ENCODE measurements at regions not wholly inside any gene's neighbourhood (a gene's known extent, or its start where the extent isn't known, plus 50 kb on each side); places are given as distances from the start of the nearest gene placed in this dataset.
"Not testable (repeated sequence)": the region's sequence is repeated elsewhere in the genome, so short reads cannot be mapped to it uniquely, and the experiment has no call there.

DNA sequence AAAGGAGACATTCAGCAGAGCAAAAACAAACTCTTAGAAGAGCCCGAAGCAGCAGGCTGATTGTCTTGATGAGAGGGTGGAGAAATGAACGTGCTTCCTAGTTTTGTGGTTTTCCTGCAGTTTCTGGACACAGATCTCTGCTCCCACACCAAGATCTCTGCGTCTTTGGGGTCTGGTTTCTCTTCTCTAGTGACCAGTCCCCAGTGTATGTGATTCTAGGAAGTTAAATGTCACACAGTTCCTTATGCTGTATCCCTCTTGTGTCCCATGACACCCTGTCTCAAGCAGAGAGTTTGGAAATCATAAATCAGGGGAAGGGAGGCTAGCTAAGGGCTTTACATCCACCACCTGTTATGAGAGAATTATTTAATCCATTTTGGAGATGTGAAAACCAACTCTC is 55.4 kb upstream of the KLF14 start:
- DNase-seq = no peak

DNA sequence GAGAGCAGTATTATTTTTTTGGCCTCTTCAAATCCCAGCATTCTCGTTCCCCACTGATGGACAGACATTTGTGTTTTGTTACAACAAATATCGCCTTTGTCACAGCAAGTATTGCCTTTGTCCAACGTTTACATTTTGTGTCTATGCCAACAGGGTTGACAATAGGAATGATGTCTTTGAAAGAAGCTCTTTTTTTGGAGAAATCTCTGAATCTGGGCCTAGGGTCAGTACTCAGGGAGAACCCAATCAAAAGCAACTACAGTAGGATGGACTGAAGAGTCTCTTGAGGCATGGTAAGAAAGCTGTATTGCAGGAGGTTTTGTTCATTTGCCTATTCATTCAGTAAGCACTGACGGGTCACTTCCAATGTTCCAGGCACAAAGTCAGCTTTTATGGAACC is 57.7 kb upstream of the KLF14 start:
- no peak for DNase-seq

DNA sequence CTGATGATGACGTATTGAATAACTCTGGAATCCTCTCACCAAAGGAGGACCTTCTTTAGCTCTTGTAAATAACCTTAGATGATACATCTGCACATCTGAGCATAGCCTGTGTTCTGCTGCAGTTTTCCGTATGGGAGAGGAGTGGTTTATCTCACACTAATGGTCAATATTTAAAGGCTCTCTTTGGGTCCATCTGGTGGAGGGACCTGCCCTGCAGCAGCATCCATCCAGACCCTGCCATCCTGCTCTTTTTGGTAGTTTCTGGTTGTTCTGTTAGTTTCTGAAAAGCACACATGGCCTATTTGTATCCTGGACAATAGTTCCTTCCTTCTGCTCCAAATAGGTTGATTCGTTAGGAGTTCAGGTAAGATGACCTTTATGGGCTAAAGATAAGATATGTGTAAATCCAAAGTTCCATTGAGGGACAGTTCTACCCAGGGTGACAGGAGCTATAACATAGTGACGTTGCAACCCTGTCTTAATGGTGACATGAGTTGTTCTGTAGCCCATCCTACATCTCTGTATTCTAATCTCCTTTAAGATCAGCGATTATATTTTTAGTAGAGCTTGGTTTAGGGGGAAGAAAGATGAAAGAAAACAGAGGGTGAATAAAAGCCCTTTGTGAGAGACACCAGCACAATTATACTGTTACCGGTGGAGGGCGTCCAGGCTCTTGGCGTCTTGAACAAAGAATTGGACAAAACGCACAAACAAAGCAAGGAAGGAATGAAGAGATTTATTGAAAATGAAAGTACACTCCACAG is 60.0 kb upstream of the KLF14 start:
- no peak for DNase-seq

DNA sequence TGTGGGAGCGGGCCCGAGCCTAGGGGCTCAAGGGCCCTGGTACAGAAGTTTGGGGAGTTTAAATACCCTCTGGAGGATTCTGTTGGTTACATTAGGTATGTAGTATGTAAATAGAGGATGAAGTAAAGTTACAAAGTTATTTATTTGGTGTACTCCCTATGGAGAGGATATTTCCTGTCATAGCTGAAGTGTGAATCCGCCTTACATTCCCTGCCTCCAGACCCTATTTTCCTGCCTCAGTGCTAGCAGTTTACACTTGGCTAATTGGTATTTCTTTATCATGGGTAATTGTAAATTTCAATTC is 60.6 kb upstream of the KLF14 start:
- DNase-seq = no peak

DNA sequence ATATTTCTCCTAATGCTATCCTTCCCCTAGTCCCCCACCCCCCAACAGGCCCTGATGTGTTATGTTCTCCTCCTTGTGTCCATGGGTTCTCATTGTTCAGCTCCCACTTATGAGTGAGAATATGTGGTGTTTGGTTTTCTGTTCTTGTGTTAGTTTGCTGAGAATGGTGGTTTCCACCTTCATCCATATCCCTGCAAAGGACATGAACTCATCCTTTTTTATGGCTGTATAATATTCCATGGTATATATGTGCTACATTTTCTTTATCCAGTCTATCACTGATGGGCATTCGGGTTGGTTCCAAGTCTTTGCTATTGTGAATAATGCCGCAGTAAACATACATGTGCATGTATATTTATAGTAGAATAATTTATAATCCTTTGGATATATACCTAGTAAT is 62.4 kb upstream of the KLF14 start:
- DNase-seq = not testable (repeated sequence)

DNA sequence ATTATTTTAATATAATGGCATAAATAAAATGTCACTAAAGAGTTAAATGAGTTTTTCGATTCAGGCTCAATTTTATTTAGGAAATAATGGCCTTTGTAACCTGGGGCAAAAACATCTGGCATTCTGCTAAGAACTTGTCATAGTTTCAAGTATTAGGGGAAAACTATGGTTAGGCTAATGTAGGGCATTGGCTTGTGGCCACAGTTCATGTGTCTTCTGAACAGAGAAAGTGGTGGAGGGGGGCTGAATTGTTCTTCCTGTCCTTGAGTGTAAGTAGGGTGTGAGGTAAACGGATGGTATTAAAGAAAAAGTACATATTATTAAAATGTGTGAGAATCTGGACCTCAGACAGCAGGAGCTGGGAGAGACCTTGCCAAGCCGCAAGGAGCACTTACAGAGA is 69.1 kb upstream of the KLF14 start:
- DNase-seq = no peak

DNA sequence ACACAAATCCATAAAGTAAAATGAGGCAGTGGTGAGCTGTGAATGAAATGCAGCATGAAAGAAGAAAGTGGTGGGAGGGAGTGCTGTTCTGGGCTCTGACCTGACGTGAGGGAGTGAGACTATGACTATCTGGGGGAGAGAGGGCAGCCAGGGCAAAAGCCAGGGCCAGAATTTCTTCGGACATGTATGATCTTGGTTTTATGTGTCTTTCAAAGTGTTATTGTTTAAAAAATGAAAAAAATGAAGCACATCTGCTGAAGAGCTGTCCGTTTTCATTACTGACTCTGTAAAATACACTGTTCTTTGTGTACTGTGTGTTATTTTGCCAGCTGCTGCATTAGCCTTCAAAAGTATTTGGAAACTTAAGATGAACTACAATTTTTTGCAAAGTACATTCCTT is 70.2 kb upstream of the KLF14 start:
- peak; percentile 12 for DNase-seq

DNA sequence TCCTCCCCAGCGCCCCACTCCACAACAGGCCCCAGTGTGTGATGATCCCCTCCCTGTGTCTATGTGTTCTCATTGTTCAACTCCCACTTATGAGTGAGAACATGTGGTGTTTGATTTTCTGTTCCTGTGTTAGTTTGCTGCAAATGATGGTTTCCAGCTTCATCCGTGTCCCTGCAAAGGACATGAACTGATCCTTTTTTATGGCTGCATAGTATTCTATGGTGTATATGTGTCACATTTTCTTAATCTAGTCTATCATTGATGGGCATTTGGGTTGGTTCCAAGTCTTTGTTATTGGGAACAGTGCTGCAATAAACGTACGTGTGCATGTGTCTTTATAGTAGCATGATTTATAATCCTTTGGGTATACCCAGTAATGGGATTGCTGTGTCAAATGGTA is 78.8 kb upstream of the KLF14 start:
- not testable (repeated sequence) for DNase-seq

DNA sequence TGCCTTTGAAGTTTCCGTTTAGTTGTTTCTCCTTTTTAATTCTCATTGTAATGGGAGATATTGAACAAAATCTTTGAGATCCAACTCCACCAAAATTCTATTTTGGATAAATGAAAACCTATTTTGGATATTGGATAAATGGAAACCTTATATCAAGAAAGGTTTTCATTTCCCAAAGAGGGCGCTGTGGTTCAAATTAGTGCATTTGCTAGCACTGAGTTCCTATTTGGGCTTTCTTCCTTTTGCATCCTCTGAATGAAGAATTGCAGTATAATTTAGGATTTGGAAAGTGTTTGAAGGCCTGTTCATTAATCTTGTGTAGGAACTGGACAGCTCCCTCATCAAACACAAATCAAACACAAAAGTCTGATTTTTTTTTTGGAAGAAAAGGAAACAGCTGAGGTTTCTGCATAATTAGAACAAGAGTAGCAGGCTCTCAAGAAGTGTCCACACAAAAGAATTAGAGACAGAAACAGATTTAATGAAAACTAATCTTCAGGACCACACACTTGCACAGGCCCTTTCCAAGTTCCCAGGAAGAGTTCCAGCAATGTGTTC is 80.8 kb upstream of the KLF14 start:
- DNase-seq = peak; percentile 22

DNA sequence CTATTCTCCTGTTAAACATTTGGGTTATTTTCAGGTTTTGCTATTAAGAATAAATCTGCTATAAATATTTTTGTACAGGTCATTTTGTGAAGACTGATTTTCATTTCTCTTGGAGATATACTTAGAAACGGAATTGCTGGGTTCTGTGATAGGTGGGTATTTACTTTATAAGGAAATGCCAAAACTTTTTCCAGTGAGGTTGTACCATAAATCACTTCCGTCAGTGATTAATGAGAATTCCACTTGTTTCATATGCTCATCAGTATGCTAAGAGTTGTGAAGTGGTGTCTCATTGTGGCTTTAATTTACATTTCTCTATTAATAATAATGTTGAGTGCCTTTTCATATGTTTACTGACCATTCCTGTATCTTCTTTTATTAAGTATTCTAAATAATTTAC is 84.0 kb upstream of the KLF14 start:
- no peak for DNase-seq

DNA sequence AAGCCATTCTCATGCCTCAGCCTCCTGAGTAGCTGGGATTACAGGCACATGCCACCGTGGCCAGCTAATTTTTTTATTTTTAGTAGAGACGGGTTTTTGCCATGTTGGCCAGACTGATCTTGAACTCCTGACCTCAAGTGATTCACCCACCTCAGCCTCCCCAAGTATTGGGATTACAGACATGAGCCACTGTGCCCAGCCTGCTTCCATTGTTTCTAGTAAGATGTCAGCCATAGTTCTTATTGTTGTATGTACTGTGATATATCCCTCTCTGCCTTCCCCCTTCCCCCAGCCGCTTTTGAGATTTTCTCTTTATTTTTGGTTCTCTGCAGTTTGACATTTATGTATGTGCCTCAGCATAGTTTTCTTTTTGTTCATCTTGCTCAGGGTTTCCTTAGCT is 87.9 kb upstream of the KLF14 start:
- DNase-seq = no peak

DNA sequence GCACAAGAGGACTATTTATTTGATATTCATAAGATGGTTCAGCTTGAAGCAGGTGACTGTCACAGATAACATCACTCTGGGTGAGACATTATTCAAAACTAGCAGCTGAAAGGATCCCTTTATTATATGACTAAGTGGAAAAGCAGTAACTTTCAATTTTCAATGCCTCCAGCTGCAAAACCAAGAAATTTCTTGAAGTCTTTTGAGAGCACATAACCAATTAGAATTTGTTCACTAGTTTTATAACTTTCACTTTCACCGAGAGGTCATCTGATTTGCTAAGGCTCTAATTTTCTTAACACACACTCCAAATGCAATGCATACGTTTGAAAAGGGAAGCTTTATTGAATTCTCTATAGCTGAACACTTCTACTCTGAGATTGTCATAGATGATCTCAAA is 88.6 kb upstream of the KLF14 start:
- no peak for DNase-seq

DNA sequence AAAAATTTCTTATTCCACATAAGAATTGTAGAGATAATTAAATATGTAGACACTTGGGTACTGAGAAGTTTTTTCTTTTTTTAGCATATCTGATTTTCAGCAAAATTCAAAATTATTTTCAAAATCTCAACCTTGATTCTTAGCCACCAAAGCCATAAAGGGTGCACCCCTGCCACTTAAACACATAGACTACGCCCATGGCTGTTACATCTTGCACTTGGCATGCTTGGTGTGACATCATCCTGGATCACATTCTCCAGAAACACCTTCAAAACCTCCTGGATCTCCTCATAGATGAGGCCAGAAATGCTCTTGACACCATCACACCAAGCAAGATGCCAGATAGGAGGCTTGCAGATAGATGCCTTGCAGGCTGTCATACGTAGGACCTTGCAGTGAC is 89.1 kb upstream of the KLF14 start:
- DNase-seq = no peak

DNA sequence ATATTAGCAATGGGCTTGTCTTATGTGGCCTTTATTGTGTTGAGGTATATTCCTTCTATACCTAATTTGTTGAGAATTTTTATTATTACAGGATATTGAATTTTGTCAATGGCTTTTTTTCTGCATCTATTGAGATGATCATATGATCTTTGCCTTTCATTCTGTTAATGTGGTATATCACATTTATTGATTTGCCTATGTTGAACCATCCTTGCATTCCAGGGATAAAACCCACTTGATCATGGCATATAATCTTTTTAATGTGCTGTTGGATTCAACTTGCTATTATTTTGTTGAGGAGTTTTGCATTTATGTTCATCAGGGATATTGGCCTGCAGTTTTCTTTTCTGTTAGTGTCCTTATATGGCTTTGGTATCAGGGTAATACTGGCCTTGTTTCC is 91.8 kb upstream of the KLF14 start:
- no peak for DNase-seq

DNA sequence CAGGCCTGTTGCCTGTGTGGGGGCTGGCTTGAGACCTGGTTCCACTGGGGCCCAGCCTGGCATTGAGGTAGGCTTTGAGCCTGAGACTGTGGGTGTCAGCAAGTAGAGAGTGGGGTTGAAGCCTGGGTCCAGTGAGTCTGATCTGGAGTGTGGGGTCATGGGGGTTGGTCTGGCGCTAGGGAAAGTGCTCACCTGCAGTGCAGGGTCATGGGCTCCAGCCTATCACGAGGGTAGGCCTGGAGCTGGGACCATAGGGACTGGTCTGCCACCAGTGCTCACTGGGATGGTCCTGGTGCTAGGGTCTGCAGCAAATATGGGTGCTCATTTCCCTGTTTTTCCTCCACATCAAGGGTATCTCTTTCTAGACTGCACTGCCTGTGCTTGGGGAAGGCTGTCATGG is 95.4 kb upstream of the KLF14 start:
- DNase-seq = no peak

DNA sequence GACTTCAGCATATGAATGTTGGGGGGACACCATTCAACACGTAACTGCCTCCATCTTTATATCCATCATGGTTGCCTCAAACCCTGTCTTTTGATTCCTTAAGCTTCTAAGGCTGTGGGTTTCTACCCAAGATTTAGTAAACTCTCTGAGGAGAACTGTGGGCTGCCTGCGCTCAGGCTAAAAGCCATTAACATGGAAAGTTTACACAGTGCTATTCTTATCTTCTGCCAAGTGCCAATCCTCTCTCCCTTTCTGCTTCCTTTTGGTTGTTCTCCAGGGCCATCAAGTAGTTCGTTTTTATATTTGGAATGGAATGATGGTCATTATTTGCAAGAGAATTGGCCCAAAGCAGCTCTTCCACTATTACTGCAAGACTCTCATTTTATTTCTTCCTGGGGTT is 97.3 kb upstream of the KLF14 start:
- no peak for DNase-seq

DNA sequence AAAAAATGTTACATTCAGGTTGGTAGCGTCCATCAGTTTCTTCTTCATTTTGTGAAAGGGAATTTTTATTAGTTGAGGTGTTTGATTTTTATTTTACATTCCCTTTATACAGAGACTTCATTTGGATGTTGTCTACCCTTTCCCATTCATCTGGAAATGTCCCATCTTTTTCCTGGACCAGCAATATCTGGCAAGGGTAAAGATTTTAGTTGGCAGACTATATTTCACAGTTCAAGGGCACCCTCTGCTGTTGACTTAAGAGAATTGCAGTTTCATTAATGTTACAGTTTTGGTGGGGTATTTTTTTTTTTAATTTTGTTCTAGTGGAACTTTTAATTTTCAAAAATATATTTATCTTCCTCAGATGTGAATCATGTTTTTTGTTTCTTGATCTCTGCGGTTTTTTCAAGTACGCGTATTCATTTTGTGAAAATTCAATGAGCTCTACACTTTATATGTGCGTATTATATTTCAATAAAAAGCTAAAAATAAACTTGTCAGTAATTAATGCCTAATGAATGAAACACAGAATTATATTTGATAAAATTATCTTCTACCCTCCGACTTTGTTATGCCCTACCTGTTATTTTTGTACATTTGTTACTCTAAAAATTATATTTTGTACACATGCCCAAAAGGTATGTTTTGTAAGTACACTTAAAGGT is 97.9 kb upstream of the KLF14 start:
- peak; percentile 30 for DNase-seq

DNA sequence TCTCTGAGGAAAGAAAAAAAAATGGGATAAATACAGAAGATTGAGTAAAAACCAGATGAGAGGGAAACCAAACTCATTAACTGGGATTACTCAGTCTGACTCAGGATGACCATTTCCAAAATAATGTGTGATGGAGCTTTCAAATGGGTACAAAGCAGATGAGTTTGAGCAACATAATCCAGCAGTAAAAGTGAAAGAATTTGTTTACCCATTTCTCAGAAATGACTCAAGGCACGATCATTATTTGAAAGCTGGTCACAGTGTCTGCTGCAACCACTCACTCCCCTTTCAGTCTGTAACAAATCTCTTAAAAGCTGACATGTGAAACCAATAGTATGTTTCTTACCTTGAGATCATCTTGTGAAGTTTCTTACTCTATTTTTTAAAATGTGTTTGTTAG is 104.7 kb upstream of the KLF14 start:
- no peak for DNase-seq

DNA sequence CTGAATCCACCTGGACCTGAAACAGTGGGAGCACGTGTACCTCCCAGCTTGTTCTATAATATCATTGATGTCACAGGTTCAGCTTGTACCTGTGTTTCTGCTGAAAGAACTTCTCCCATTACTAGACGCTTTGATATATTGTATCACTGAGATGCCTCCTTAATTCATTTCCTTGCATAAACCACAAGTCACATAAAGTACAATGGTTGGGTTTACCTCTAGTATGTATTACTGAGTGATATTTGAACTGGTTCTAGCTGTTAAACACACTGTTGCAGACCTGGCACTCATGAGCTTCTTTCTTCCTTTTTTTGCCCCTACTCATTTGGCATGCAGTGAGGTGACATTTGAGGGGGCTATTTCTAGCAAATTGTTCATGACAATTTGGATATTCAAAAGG is 106.6 kb upstream of the KLF14 start:
- DNase-seq = no peak

DNA sequence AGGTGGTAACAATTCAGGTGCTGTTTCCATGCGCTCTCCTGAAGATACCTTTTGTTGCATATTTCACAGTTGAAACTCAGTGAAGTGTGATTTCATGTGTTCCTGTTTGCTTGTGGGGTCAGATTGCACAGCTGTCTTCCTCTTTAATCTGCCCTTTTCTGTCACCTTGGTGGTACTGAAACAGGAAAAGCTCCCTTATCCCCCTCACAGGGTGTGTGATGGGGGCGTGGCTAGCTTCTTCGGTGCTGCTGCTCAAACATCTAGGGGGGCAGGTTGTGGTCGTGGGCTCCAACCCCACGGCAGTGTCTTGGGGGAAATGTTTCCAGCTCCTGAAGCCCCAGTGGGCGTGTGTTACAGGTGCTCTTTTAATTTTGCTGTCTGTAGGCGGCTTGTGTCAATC is 107.4 kb upstream of the KLF14 start:
- DNase-seq = no peak

DNA sequence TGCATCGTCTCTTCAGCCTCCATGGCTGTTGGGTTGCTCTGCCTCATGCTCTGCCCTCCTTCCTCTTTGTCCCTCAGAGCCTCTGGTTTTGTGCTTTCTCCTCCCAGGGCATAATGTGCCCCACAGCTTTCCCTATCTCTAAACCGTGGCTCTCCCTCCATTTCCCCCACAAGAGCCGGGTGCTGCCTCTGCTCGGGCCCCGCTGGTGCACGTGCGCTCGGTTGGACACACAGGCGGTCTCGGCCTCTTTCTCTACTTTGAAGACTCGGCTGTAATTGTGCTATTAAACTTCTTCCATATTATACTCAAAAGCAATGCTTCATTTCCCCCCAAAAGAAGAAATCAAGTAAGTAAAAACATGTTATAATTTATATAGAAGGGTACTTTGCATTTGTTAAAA is 109.7 kb upstream of the KLF14 start:
- DNase-seq = no peak

DNA sequence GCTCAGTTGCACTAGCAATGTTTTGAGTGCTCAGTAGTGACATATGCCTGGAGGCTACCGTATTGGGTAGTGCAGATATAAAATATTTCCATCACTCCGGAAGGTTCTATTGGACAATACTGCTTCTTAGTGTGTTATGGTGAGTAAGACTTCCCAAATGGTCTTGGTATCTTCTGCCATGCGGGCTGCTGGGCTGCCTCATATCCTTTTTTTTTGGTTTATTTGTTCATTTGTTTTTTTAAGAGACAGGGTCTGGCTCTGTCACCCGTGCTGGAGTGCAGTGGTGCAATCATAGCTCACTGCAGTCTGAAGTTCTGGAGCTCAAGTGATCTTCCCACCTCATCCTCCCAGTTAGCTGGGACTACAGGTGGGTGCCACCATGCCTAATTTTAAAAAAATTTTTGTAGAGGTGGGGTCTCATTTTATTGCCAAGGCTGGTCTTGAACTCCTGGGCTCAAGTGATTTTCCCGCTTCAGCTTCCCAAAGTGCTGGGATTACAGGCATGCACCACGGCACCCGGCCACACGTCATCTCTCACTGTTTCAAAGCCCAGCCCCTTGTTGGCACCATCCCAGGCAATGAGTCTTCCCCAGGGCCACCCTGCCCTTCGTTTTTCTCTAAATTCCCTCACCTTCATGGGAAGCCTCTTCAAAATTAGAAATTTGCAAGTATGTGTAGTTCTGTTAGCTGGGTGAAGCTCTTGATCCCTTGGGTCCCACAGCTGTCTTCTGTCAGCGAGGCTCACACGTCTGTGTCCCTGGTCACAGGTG is 111.0 kb upstream of the KLF14 start:
- DNase-seq = no peak

DNA sequence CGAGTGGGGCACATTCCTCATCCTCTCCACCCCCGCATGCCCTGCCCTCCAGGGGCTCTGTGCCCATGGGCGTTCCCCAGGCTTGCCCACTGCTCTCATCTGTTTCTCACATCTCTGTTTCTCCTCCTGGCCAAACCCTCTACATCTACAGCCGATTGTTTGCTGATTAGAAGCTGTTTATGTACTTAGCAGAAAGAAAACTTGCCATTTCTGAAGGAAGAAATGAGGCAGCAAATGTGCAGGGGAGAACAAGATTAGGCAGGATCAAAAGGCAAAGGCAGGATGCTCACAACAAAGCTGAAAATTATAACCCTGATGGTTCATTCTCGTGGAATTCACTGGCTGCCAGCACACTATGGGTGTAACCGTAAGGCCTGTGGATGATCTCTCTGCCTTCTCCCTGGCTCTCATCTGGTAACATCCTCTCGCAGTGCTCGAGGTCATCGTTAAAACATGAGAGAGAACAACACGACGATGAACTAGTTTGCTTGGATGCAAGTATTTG is 111.6 kb upstream of the KLF14 start:
- DNase-seq = no peak

Measured in left kidney (tissue), 1 donor.